Thyroid gland (tissue), 4 donors: ENCODE measurements at regions not wholly inside any gene's neighbourhood (a gene's known extent, or its start where the extent isn't known, plus 50 kb on each side); places are given as distances from the start of the nearest gene placed in this dataset.

ENCODE experiments used
- POLR2A ChIP-seq, 2 donors: fragments of 450-650 bp; IDR thresholded peaks; one replicate each; pipeline ENCODE4 v1.6.1; 2017; ENCODE audit warnings: antibody characterized with exemption in 2 of 2, mild to moderate bottlenecking in 2 of 2, moderate library complexity in 1 of 2
- TF ChIP-seq, protein P1 (sequence below), 6 experiments: fragments of 200-600 bp in 3 of 6; fragments of 450-650 bp in 3 of 6; sonication (generic) in 3 of 6; IDR thresholded peaks; one replicate each; pipeline ENCODE4 v1.5.1; 2016 to 2019; ENCODE audit warnings: antibody characterized with exemption in 6 of 6, mild to moderate bottlenecking in 2 of 6, inconsistent platforms in 1 of 6, moderate library complexity in 1 of 6

DNA sequence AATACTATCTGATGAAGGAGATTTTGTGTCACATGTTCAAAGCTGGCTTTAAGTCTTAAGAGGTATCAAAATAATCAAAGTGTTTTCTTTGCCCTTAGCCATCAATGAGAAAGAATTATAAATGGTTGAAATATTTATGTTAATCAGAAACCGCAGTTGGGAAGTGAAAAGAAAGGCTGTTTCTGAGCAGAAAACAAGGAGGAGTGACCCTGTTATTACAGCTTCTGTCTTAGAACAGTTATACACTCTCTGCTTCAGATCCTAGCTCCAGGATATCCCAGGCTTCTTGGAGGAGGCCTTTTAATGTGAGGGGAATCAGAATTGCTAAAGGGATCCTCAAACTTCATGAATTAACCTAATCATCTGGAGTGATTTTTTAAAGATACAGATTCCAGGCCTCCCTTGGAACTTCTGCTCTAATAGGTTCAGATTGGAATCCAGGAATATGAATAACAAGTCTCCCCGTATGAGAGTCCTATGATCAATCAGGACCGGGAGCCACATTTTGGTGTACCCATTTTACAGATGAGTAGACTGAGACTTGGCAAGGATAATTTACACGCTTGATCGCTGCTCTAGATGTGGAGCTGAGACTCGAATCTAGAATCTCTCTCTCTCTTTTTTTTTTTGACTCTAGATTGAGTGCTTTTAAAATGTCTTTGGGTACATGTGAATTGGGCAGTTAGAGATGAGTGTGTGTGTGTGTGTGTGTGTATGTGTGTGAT, 50.8 kb upstream of the JAG1 start:
- TF ChIP-seq, protein P1, sequence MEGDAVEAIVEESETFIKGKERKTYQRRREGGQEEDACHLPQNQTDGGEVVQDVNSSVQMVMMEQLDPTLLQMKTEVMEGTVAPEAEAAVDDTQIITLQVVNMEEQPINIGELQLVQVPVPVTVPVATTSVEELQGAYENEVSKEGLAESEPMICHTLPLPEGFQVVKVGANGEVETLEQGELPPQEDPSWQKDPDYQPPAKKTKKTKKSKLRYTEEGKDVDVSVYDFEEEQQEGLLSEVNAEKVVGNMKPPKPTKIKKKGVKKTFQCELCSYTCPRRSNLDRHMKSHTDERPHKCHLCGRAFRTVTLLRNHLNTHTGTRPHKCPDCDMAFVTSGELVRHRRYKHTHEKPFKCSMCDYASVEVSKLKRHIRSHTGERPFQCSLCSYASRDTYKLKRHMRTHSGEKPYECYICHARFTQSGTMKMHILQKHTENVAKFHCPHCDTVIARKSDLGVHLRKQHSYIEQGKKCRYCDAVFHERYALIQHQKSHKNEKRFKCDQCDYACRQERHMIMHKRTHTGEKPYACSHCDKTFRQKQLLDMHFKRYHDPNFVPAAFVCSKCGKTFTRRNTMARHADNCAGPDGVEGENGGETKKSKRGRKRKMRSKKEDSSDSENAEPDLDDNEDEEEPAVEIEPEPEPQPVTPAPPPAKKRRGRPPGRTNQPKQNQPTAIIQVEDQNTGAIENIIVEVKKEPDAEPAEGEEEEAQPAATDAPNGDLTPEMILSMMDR (IDR thresholded peaks at IDR 0.05), result no peak
- TF ChIP-seq POLR2A (IDR thresholded peaks at IDR 0.05), result no peak
